Astrocyte (in vitro differentiated cells and primary cell): ENCODE measurements at regions not wholly inside any gene's neighbourhood (a gene's known extent, or its start where the extent isn't known, plus 50 kb on each side); places are given as distances from the start of the nearest gene placed in this dataset.
"Not testable (repeated sequence)": the region's sequence is repeated elsewhere in the genome, so short reads cannot be mapped to it uniquely, and the experiment has no call there.

Experiments used
- DNase-seq: peaks from one replicate; pipeline ENCODE4 v3.0.0-alpha.2; 2010; ENCODE audit warnings: low read depth
- FAIRE-seq: peaks from 2 replicates; lab custom pipeline; 2011; peaks lifted over from hg19 to GRCh38; lab: Jason Lieb, UNC
- H2AFZ ChIP-seq: 2 replicates; pipeline ENCODE4 v1.6.0; 2012; ENCODE audit warnings: low read depth, low read length, inconsistent platforms
- H3K27ac ChIP-seq: 2 replicates; pipeline ENCODE4 v1.5.1; 2011; ENCODE audit warnings: low read depth, low read length, inconsistent platforms
- H3K27me3 ChIP-seq: 2 replicates; pipeline ENCODE4 v1.6.0; 2011; ENCODE audit warnings: low read length, inconsistent platforms; ENCODE audit not compliant: insufficient read depth
- H3K36me3 ChIP-seq: 2 replicates; pipeline ENCODE4 v1.5.1; 2011; ENCODE audit warnings: low read length, inconsistent platforms; ENCODE audit not compliant: insufficient read depth
- H3K4me1 ChIP-seq: 2 replicates; pipeline ENCODE4 v1.5.1; 2011; ENCODE audit warnings: low read length, inconsistent platforms; ENCODE audit not compliant: insufficient read depth
- H3K4me2 ChIP-seq: 2 replicates; pipeline ENCODE4 v1.6.0; 2012; ENCODE audit warnings: low read length, inconsistent platforms
- H3K4me3 ChIP-seq: 2 replicates; pipeline ENCODE4 v1.5.1; 2011; ENCODE audit warnings: low read depth, mild to moderate bottlenecking, low read length, inconsistent platforms; ENCODE audit not compliant: insufficient read depth
- H3K79me2 ChIP-seq: 2 replicates; pipeline ENCODE4 v1.6.0; 2012; ENCODE audit warnings: mild to moderate bottlenecking, low read length, inconsistent platforms; ENCODE audit not compliant: insufficient read depth
- H3K9ac ChIP-seq: 2 replicates; pipeline ENCODE4 v1.6.0; 2012; ENCODE audit warnings: mild to moderate bottlenecking, low read length, inconsistent platforms
- H3K9me3 ChIP-seq: 2 replicates; pipeline ENCODE4 v1.5.1; 2012; ENCODE audit warnings: low read depth, mild to moderate bottlenecking, low read length, inconsistent platforms; ENCODE audit not compliant: insufficient read depth
- H4K20me1 ChIP-seq: 2 replicates; pipeline ENCODE4 v1.6.0; 2012; ENCODE audit warnings: low read length, inconsistent platforms; ENCODE audit not compliant: insufficient read depth
- H3K27ac Mint-ChIP-seq: one replicate; pipeline ENCODE4 v1.8.0; 2021; ENCODE audit warnings: mild to moderate bottlenecking, mixed read lengths; ENCODE audit not compliant: unreplicated experiment
- H3K27me3 Mint-ChIP-seq: one replicate; pipeline ENCODE4 v1.8.0; 2021; ENCODE audit warnings: low read depth, mixed read lengths; ENCODE audit not compliant: unreplicated experiment
- H3K36me3 Mint-ChIP-seq: one replicate; pipeline ENCODE4 v1.8.0; 2021; ENCODE audit warnings: low read depth, mixed read lengths; ENCODE audit not compliant: unreplicated experiment
- H3K4me1 Mint-ChIP-seq: one replicate; pipeline ENCODE4 v1.8.0; 2021; ENCODE audit warnings: low read depth, mixed read lengths; ENCODE audit not compliant: unreplicated experiment
- H3K4me3 Mint-ChIP-seq: one replicate; pipeline ENCODE4 v1.8.0; 2021; ENCODE audit warnings: mild to moderate bottlenecking, moderate library complexity, mixed read lengths; ENCODE audit not compliant: unreplicated experiment
- H3K9me3 Mint-ChIP-seq: one replicate; pipeline ENCODE4 v1.8.0; 2021; ENCODE audit warnings: mild to moderate bottlenecking, mixed read lengths; ENCODE audit not compliant: unreplicated experiment
- EZH2 ChIP-seq: IDR thresholded peaks from 2 replicates; pipeline ENCODE4 v1.6.1; 2012; ENCODE audit warnings: mild to moderate bottlenecking, low read length, inconsistent platforms; ENCODE audit not compliant: insufficient read depth
- TF ChIP-seq, protein P1 (sequence below): IDR thresholded peaks from 2 replicates; pipeline ENCODE4 v1.5.1; 2011; ENCODE audit warnings: low read depth, mild to moderate bottlenecking, inconsistent platforms, low read length, moderate library complexity; ENCODE audit not compliant: insufficient read depth

DNA sequence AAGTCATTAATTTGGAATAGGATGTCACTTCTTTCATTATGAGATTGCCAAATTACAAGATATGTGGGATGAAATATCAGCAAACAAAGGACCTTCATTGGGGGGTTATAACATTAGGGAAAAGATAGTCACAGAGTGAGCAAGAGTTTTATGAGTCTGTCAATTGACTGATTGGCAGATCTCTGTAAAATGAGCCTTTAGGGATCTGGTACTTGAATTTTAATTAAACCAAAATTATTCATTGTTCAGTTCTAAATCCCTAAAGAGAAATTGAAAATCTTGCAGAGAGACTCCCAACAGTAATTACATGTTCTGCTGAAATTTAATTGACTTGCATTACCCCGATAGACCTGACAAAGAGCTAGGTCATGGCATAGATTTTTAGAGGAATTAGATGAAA is 768.1 kb upstream of the SPRY2 start:
- FAIRE-seq (no peak), DNase-seq (no peak)
- no peaks in the 10 kb centered on the region for H3K4me1 Mint-ChIP-seq
- H3K27me3 Mint-ChIP-seq: no peaks in the 10 kb centered on the region
- Histone ChIP-seq H3K4me2 (no peak overlapping the region), H4K20me1 (no peaks in the 10 kb centered on the region), H3K4me1 (no peaks in the 10 kb centered on the region), H3K9me3 (no peaks in the 10 kb centered on the region), H3K27ac (no peak overlapping the region), H3K4me3 (no peak overlapping the region), H3K36me3 (no peaks in the 10 kb centered on the region), H3K9ac (no peak overlapping the region), H3K27me3 (no peaks in the 10 kb centered on the region), H2AFZ (no peak overlapping the region), H3K79me2 (no peaks in the 10 kb centered on the region)
- TF ChIP-seq, protein P1, sequence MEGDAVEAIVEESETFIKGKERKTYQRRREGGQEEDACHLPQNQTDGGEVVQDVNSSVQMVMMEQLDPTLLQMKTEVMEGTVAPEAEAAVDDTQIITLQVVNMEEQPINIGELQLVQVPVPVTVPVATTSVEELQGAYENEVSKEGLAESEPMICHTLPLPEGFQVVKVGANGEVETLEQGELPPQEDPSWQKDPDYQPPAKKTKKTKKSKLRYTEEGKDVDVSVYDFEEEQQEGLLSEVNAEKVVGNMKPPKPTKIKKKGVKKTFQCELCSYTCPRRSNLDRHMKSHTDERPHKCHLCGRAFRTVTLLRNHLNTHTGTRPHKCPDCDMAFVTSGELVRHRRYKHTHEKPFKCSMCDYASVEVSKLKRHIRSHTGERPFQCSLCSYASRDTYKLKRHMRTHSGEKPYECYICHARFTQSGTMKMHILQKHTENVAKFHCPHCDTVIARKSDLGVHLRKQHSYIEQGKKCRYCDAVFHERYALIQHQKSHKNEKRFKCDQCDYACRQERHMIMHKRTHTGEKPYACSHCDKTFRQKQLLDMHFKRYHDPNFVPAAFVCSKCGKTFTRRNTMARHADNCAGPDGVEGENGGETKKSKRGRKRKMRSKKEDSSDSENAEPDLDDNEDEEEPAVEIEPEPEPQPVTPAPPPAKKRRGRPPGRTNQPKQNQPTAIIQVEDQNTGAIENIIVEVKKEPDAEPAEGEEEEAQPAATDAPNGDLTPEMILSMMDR: no peak
- TF ChIP-seq EZH2: no peak
- no peak overlapping the region for H3K27ac Mint-ChIP-seq
- H3K36me3 Mint-ChIP-seq: no peaks in the 10 kb centered on the region
- H3K4me3 Mint-ChIP-seq: no peak overlapping the region
- H3K9me3 Mint-ChIP-seq: no peaks in the 10 kb centered on the region

DNA sequence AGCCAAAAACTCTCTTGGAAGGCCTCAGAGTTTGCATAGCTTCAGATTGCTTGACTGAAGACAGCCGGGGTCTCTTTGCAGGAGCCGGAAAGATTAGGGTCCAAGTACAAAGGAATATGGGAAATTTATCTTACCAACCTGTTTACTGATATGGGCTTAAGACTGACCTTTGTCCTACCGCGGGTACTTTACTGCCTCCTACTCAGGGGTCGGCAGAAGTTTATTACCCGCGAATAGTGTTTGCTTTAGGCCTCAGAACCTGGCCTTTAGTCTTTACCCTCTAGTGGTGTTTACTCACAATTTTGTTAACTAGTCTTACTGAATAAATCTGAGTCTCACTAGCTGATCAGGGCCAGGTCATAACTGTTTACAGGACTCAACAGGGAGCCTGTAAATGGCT is 765.4 kb upstream of the SPRY2 start:
- Mint-ChIP-seq H3K9me3 (no peaks in the 10 kb centered on the region), H3K4me1 (no peaks in the 10 kb centered on the region), H3K27ac (no peak overlapping the region), H3K36me3 (no peaks in the 10 kb centered on the region), H3K4me3 (no peak overlapping the region), H3K27me3 (no peaks in the 10 kb centered on the region)
- no peaks in the 10 kb centered on the region for H3K36me3 ChIP-seq
- no peaks in the 10 kb centered on the region for H3K27me3 ChIP-seq
- H3K9ac ChIP-seq: no peak overlapping the region
- H2AFZ ChIP-seq: no peak overlapping the region
- no peak overlapping the region for H3K27ac ChIP-seq
- no peaks in the 10 kb centered on the region for H3K9me3 ChIP-seq
- no peak overlapping the region for H3K4me3 ChIP-seq
- no peak for FAIRE-seq
- no peak for DNase-seq
- TF ChIP-seq EZH2: no peak
- TF ChIP-seq, protein P1: no peak
- H3K79me2 ChIP-seq: no peaks in the 10 kb centered on the region
- H3K4me2 ChIP-seq: no peak overlapping the region
- H4K20me1 ChIP-seq: no peaks in the 10 kb centered on the region
- no peaks in the 10 kb centered on the region for H3K4me1 ChIP-seq

DNA sequence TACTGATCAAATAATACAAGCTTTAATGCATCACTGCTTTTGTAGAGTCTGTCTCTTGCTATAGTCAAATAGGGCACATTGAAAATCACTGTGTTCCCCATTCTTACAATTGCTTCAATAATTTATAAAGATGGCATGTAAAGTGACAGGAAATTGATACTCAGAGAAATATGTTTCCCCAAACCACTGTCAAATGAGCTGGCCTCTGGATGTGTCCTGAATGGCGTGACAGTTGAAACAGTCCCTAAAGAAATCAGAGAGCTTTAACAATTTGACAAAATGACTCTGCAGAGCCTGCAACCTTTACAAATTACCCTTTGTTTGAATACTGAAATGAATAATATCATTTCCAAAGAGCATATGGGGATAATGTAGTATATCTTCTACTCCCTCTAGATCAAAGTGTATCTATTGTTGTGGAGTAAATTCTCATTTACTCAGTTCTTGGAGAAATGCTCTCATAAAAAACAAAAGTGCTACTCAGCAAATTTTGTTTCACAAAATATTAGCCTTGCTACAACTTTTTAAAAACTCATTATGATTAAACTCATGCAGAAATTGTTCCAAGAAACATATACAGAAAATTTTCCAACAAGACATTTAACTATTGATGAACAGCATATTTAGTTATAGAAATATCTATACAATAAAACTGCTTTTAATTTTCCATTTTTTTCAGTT is 763.2 kb upstream of the SPRY2 start:
- FAIRE-seq (no peak), DNase-seq (no peak)
- TF ChIP-seq, protein P1: no peak
- TF ChIP-seq EZH2: no peak
- no peaks in the 10 kb centered on the region for H4K20me1 ChIP-seq
- H3K79me2 ChIP-seq: no peaks in the 10 kb centered on the region
- H3K36me3 ChIP-seq: no peaks in the 10 kb centered on the region
- no peaks in the 10 kb centered on the region for H3K36me3 Mint-ChIP-seq
- no peak overlapping the region for H3K9ac ChIP-seq
- no peak overlapping the region for H3K27ac Mint-ChIP-seq
- H3K4me1 ChIP-seq: no peaks in the 10 kb centered on the region
- H2AFZ ChIP-seq: no peak overlapping the region
- no peaks in the 10 kb centered on the region for H3K27me3 Mint-ChIP-seq
- H3K4me3 ChIP-seq: no peak overlapping the region
- H3K9me3 Mint-ChIP-seq: no peaks in the 10 kb centered on the region
- H3K27ac ChIP-seq: no peak overlapping the region
- no peaks in the 10 kb centered on the region for H3K4me1 Mint-ChIP-seq
- no peak overlapping the region for H3K4me2 ChIP-seq
- H3K27me3 ChIP-seq: no peaks in the 10 kb centered on the region
- H3K9me3 ChIP-seq: no peaks in the 10 kb centered on the region
- no peak overlapping the region for H3K4me3 Mint-ChIP-seq

DNA sequence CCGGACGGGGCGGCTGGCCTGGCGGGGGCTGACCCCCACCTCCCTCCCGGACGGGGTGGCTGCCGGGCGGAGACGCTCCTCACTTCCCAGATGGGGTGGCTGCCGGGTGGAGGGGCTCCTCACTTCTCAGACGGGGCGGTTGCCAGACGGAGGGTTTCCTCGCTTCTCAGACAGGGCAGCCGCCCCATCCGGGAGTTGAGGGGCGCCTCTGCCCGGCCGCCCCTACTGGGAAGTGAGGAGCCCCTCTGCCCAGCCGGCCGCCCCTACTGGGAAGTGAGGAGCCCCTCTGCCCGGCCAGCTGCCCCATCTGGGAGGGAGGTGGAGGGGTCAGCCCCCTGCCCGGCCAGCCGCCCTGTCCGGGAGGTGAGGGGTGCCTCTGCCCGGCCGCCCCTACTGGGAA is 761.1 kb upstream of the SPRY2 start:
- not testable (repeated sequence) for H3K27ac Mint-ChIP-seq

More for the DNA sequence above, 761.1 kb upstream of the SPRY2 start:
- not testable (repeated sequence) for H3K36me3 Mint-ChIP-seq, DNase-seq, FAIRE-seq, H3K9me3 ChIP-seq, H3K27ac ChIP-seq, H3K4me3 ChIP-seq, H3K4me1 ChIP-seq, H3K4me1 Mint-ChIP-seq, H2AFZ ChIP-seq, H4K20me1 ChIP-seq, H3K9me3 Mint-ChIP-seq, H3K4me3 Mint-ChIP-seq, H3K4me2 ChIP-seq, H3K9ac ChIP-seq, H3K27me3 Mint-ChIP-seq, H3K79me2 ChIP-seq, H3K27me3 ChIP-seq, H3K36me3 ChIP-seq
